ENCODE measurements at regions not wholly inside any gene's neighbourhood (a gene's known extent, or its start where the extent isn't known, plus 50 kb on each side); places are given as distances from the start of the nearest gene placed in this dataset.

DNA sequence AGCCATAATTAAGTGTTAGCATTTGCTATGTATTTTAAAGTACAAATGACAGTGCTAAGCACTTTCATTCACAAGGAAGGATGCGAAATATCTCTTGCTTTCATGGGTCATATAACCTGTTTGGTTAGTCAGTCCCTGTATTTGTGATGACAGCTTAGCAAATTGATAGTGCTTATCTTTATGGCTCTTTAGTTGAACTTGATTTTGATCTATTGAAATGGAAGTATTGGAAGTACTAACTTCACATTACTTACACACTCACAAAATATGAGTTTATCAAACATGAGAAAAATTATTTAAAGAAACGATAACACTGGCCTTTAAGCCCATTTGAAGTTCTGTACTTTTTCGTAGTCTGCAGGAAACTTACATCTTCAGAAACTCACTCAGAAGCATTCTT lies 97.4 kb upstream of the NEUROD1 start:
- TF ChIP-seq, protein P1, sequence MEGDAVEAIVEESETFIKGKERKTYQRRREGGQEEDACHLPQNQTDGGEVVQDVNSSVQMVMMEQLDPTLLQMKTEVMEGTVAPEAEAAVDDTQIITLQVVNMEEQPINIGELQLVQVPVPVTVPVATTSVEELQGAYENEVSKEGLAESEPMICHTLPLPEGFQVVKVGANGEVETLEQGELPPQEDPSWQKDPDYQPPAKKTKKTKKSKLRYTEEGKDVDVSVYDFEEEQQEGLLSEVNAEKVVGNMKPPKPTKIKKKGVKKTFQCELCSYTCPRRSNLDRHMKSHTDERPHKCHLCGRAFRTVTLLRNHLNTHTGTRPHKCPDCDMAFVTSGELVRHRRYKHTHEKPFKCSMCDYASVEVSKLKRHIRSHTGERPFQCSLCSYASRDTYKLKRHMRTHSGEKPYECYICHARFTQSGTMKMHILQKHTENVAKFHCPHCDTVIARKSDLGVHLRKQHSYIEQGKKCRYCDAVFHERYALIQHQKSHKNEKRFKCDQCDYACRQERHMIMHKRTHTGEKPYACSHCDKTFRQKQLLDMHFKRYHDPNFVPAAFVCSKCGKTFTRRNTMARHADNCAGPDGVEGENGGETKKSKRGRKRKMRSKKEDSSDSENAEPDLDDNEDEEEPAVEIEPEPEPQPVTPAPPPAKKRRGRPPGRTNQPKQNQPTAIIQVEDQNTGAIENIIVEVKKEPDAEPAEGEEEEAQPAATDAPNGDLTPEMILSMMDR (IDR thresholded peaks at IDR 0.05; ENCODE audit: extremely low read depth in 1 of 2, insufficient read depth in 1 of 2, low read depth in 1 of 2, low read length in 2 of 2): no peak
- TF ChIP-seq POLR2A (IDR thresholded peaks at IDR 0.05; ENCODE audit: low read depth, low read length) (no peak), MYC (IDR thresholded peaks at IDR 0.05; ENCODE audit: low read depth, low read length) (no peak)

Data from endothelial cell of umbilical vein (primary cell).